T-cell (primary cell): ENCODE measurements at regions not wholly inside any gene's neighbourhood (a gene's known extent, or its start where the extent isn't known, plus 50 kb on each side); places are given as distances from the start of the nearest gene placed in this dataset.

Source experiments
- ATAC-seq, 4 experiments: fragments of 200-7000 bp in 3 of 4; fragments of 150-1000 bp in 1 of 4; cut with Tn5 transposase; replicated peaks in 1 of 4; 1 replicate in 3 of 4; 2 replicates in 1 of 4; pipeline ENCODE4 v1.10.0; 2021; ENCODE audit warnings: moderate library complexity in 3 of 4, mild to moderate bottlenecking in 2 of 4, moderate number of reproducible peaks in 1 of 4
- CTCF ChIA-PET, 2 donors: fragments of 300-600 bp; sonication (Branson Sonifier 250); formaldehyde crosslinking; loops; one replicate each; lab custom pipeline; 2022; ENCODE audit warnings: antibody characterized with exemption in 2 of 2; lab: Charles Lee
- POLR2A ChIA-PET, 2 donors: fragments of 300-600 bp; sonication (Branson Sonifier 250); formaldehyde crosslinking; loops; one replicate each; lab custom pipeline; 2022; ENCODE audit warnings: antibody characterized with exemption in 2 of 2; lab: Charles Lee
- DNase-seq, 35 experiments: peaks; one replicate each; pipeline versions ENCODE4 v3.0.0 to v3.0.0-alpha.2; 2013 to 2023
- H3K27ac ChIP-seq: one replicate; pipeline ENCODE4 v1.5.1; 2013; ENCODE audit warnings: low read length
- H3K27me3 ChIP-seq, 2 experiments: replicated peaks in 1 of 2; 1 replicate in 1 of 2; 2 replicates in 1 of 2; pipeline versions ENCODE4 v1.6.1 to v1.7.0; 2013; ENCODE audit warnings: low read length in 1 of 2, mixed read lengths in 1 of 2; ENCODE audit not compliant: control insufficient read depth in 2 of 2, insufficient read depth in 2 of 2; ENCODE audit errors: extremely low read depth in 1 of 2
- H3K36me3 ChIP-seq, 2 donors: 1 replicate in 1 of 2; 2 replicates in 1 of 2; pipeline versions ENCODE4 v1.6.1 to v1.7.0; 2013; ENCODE audit warnings: low read length in 1 of 2; ENCODE audit not compliant: control insufficient read depth in 2 of 2, insufficient read depth in 1 of 2; ENCODE audit errors: extremely low read depth in 1 of 2
- H3K4me1 ChIP-seq, 2 experiments: 1 replicate in 1 of 2; 2 replicates in 1 of 2; pipeline versions ENCODE4 v1.6.1 to v1.7.0; 2013; ENCODE audit warnings: low read length in 2 of 2, mixed read lengths in 1 of 2; ENCODE audit not compliant: insufficient read depth in 2 of 2, control insufficient read depth in 1 of 2; ENCODE audit errors: extremely low read depth in 1 of 2
- H3K4me3 ChIP-seq, 2 donors: 1 replicate in 1 of 2; 2 replicates in 1 of 2; pipeline versions ENCODE4 v1.5.1 to v1.7.0; 2013; ENCODE audit warnings: mild to moderate bottlenecking in 2 of 2, low read length in 1 of 2, moderate library complexity in 1 of 2; ENCODE audit not compliant: control insufficient read depth in 1 of 2; ENCODE audit errors: extremely low read depth in 1 of 2
- H3K9me3 ChIP-seq: 2 replicates; pipeline ENCODE4 v1.7.0; 2013
- H3K27ac Mint-ChIP-seq, 2 donors: one replicate each; pipeline ENCODE4 v1.8.0; 2020 to 2021; ENCODE audit warnings: mild to moderate bottlenecking in 2 of 2, mixed read lengths in 2 of 2
- H3K27me3 Mint-ChIP-seq, 2 donors: one replicate each; pipeline ENCODE4 v1.8.0; 2021 to 2022; ENCODE audit warnings: mixed read lengths in 2 of 2
- H3K36me3 Mint-ChIP-seq: one replicate; pipeline ENCODE4 v1.8.0; 2021; ENCODE audit warnings: mixed read lengths
- H3K4me1 Mint-ChIP-seq, 3 donors: one replicate each; pipeline ENCODE4 v1.8.0; 2020 to 2022; ENCODE audit warnings: mixed read lengths in 3 of 3, mild to moderate bottlenecking in 1 of 3
- H3K4me3 Mint-ChIP-seq, 3 donors: one replicate each; pipeline ENCODE4 v1.8.0; 2020 to 2022; ENCODE audit warnings: mild to moderate bottlenecking in 3 of 3, mixed read lengths in 3 of 3, moderate library complexity in 3 of 3
- H3K9me3 Mint-ChIP-seq, 3 donors: one replicate each; pipeline ENCODE4 v1.8.0; 2020 to 2022; ENCODE audit warnings: mixed read lengths in 3 of 3
- WGBS: methylation state at CpG from one replicate; pipeline ENCODE4 v1.1.5; 2013; ENCODE audit warnings: missing lambda C conversion rate; ENCODE audit not compliant: insufficient coverage; 5-methylcytosine and 5-hydroxymethylcytosine counted together

GRCh38 chrX:84735025-84735424 is 232.8 kb upstream of the HDX start:
- H3K4me1 ChIP-seq, result no peaks in the 10 kb centered on the region
- Mint-ChIP-seq H3K9me3 (no peaks in the 10 kb centered on the region), H3K4me3 (no peak overlapping the region), H3K27me3 (peaks cover 0 to 17% of the 10 kb centered on the region in 2 donors), H3K27ac (no peak overlapping the region), H3K4me1 (peaks cover 0 to under 1% (median 0%) of the 10 kb centered on the region in 3 donors), H3K36me3 (no peaks in the 10 kb centered on the region)
- no CpG with 5 or more reads among the region's 3 CpGs for WGBS
- CTCF ChIA-PET, result no interaction called here
- H3K4me3 ChIP-seq, result no peak overlapping the region
- DNase-seq (no peak), ATAC-seq (no peak)
- no peaks in the 10 kb centered on the region for H3K27me3 ChIP-seq
- POLR2A ChIA-PET, result no interaction called here
- no peak overlapping the region for H3K27ac ChIP-seq
- H3K9me3 ChIP-seq, result no peaks in the 10 kb centered on the region
- no peaks in the 10 kb centered on the region for H3K36me3 ChIP-seq

- no peaks in the 10 kb centered on the region for H3K36me3 ChIP-seq
- no peak for ATAC-seq
- ChIA-PET CTCF (no interaction called here), POLR2A (no interaction called here)
- no peak overlapping the region for H3K4me3 Mint-ChIP-seq
- DNase-seq, result no peak
- no peak overlapping the region for H3K27ac ChIP-seq
- no peaks in the 10 kb centered on the region for H3K4me1 Mint-ChIP-seq
- no peaks in the 10 kb centered on the region for H3K36me3 Mint-ChIP-seq
- H3K27me3 ChIP-seq, result no peaks in the 10 kb centered on the region
- H3K27me3 Mint-ChIP-seq, result peaks cover 0 to 21% of the 10 kb centered on the region in 2 donors
- no peak overlapping the region for H3K4me3 ChIP-seq
- H3K9me3 Mint-ChIP-seq, result no peaks in the 10 kb centered on the region
- H3K4me1 ChIP-seq, result no peaks in the 10 kb centered on the region
- WGBS, result no CpG with 5 or more reads among the region's 4 CpGs
- no peak overlapping the region for H3K27ac Mint-ChIP-seq
- no peaks in the 10 kb centered on the region for H3K9me3 ChIP-seq
These were observed 235.2 kb upstream of the HDX start for GRCh38 chrX:84737471-84737871.

GRCh38 chrX:84747516-84747915 is 245.3 kb upstream of the HDX start:
- no peak for DNase-seq
- Histone ChIP-seq H3K27ac (no peak overlapping the region), H3K4me1 (no peaks in the 10 kb centered on the region), H3K9me3 (no peaks in the 10 kb centered on the region), H3K36me3 (no peaks in the 10 kb centered on the region), H3K4me3 (no peak overlapping the region), H3K27me3 (no peaks in the 10 kb centered on the region)
- Mint-ChIP-seq H3K4me1 (no peaks in the 10 kb centered on the region), H3K4me3 (no peak overlapping the region), H3K27ac (no peak overlapping the region), H3K27me3 (peaks cover 0 to 16% of the 10 kb centered on the region in 2 donors), H3K36me3 (no peaks in the 10 kb centered on the region), H3K9me3 (no peaks in the 10 kb centered on the region)
- ChIA-PET POLR2A (no interaction called here), CTCF (no interaction called here)
- no peak for ATAC-seq
- no CpG with 5 or more reads among the region's 5 CpGs for WGBS

- CTCF ChIA-PET, result no interaction called here
- WGBS, result no CpG with 5 or more reads among the region's 6 CpGs
- no peak for ATAC-seq
- no peak overlapping the region for H3K4me3 Mint-ChIP-seq
- Histone ChIP-seq H3K4me3 (no peak overlapping the region), H3K36me3 (no peaks in the 10 kb centered on the region), H3K4me1 (no peaks in the 10 kb centered on the region), H3K9me3 (no peaks in the 10 kb centered on the region), H3K27ac (no peak overlapping the region), H3K27me3 (no peaks in the 10 kb centered on the region)
- POLR2A ChIA-PET, result no interaction called here
- no peaks in the 10 kb centered on the region for H3K9me3 Mint-ChIP-seq
- H3K27ac Mint-ChIP-seq, result no peak overlapping the region
- peaks cover 0 to 16% of the 10 kb centered on the region in 2 donors for H3K27me3 Mint-ChIP-seq
- no peaks in the 10 kb centered on the region for H3K36me3 Mint-ChIP-seq
- H3K4me1 Mint-ChIP-seq, result no peaks in the 10 kb centered on the region
- no peak for DNase-seq
These were observed 246.9 kb upstream of the HDX start for GRCh38 chrX:84748965-84749656.

GRCh38 chrX:84760560-84760959 is 243.1 kb upstream of the APOOL start:
- H3K4me1 ChIP-seq, result no peaks in the 10 kb centered on the region
- H3K4me1 Mint-ChIP-seq, result no peaks in the 10 kb centered on the region
- ChIA-PET CTCF (no interaction called here), POLR2A (no interaction called here)
- no peaks in the 10 kb centered on the region for H3K9me3 ChIP-seq
- DNase-seq, result no peak
- H3K27ac Mint-ChIP-seq, result no peak overlapping the region
- no peaks in the 10 kb centered on the region for H3K36me3 Mint-ChIP-seq
- H3K4me3 Mint-ChIP-seq, result no peak overlapping the region
- H3K4me3 ChIP-seq, result no peak overlapping the region
- H3K27me3 Mint-ChIP-seq, result peaks cover 0 to 10% of the 10 kb centered on the region in 2 donors
- H3K27ac ChIP-seq, result no peak overlapping the region
- no peaks in the 10 kb centered on the region for H3K9me3 Mint-ChIP-seq
- H3K36me3 ChIP-seq, result no peaks in the 10 kb centered on the region
- ATAC-seq, result no peak
- no peaks in the 10 kb centered on the region for H3K27me3 ChIP-seq
- no CpG with 5 or more reads among the region's 1 CpG for WGBS

GRCh38 chrX:84796321-84796720 is 207.4 kb upstream of the APOOL start:
- no peak for ATAC-seq
- no peak overlapping the region for H3K27ac Mint-ChIP-seq
- H3K36me3 ChIP-seq, result no peaks in the 10 kb centered on the region
- H3K27me3 Mint-ChIP-seq, result peaks cover 0 to 11% of the 10 kb centered on the region in 2 donors
- ChIA-PET CTCF (no interaction called here), POLR2A (no interaction called here)
- H3K9me3 ChIP-seq, result no peaks in the 10 kb centered on the region
- H3K36me3 Mint-ChIP-seq, result no peaks in the 10 kb centered on the region
- no peaks in the 10 kb centered on the region for H3K4me1 ChIP-seq
- DNase-seq, result no peak
- WGBS, result no CpG with 5 or more reads among the region's 1 CpG
- H3K4me1 Mint-ChIP-seq, result no peaks in the 10 kb centered on the region
- H3K27me3 ChIP-seq, result no peaks in the 10 kb centered on the region
- H3K4me3 ChIP-seq, result no peak overlapping the region
- peaks cover 2 to 14% (median 10%) of the 10 kb centered on the region in 3 donors for H3K9me3 Mint-ChIP-seq
- no peak overlapping the region for H3K27ac ChIP-seq
- no peak overlapping the region for H3K4me3 Mint-ChIP-seq

- no peak overlapping the region for H3K4me3 ChIP-seq
- no peak overlapping the region for H3K4me3 Mint-ChIP-seq
- H3K27me3 ChIP-seq, result no peaks in the 10 kb centered on the region
- H3K27ac ChIP-seq, result no peak overlapping the region
- no peaks in the 10 kb centered on the region for H3K36me3 Mint-ChIP-seq
- no peaks in the 10 kb centered on the region for H3K27me3 Mint-ChIP-seq
- ChIA-PET POLR2A (no interaction called here), CTCF (no interaction called here)
- no peaks in the 10 kb centered on the region for H3K4me1 Mint-ChIP-seq
- H3K9me3 Mint-ChIP-seq, result peaks cover 3 to 7% (median 4%) of the 10 kb centered on the region in 3 donors
- no peak overlapping the region for H3K27ac Mint-ChIP-seq
- no peak for DNase-seq
- no peaks in the 10 kb centered on the region for H3K4me1 ChIP-seq
- H3K36me3 ChIP-seq, result no peaks in the 10 kb centered on the region
- no peak for ATAC-seq
- H3K9me3 ChIP-seq, result no peaks in the 10 kb centered on the region
These were observed 172.8 kb upstream of the APOOL start for GRCh38 chrX:84830836-84831235.
